GM12878 (cell line): ENCODE measurements at regions not wholly inside any gene's neighbourhood (a gene's known extent, or its start where the extent isn't known, plus 50 kb on each side); places are given as distances from the start of the nearest gene placed in this dataset.
A peak's percentile ranks its signal among the peaks of the same experiment; 100 is the strongest.

Experiments
- DPF2 ChIP-seq: fragments of 450-650 bp; IDR thresholded peaks from 2 replicates; pipeline ENCODE4 v1.6.1; 2017; ENCODE audit warnings: mild to moderate bottlenecking
- MEF2A ChIP-seq: IDR thresholded peaks from 2 replicates; pipeline ENCODE4 v1.6.1; 2011; ENCODE audit warnings: low read depth, mild to moderate bottlenecking, low read length, moderate library complexity; ENCODE audit not compliant: insufficient read depth
- NFXL1 ChIP-seq: fragments of 450-650 bp; IDR thresholded peaks from 2 replicates; pipeline ENCODE4 v1.6.1; 2017; ENCODE audit warnings: antibody characterized with exemption, mild to moderate bottlenecking, borderline replicate concordance
- PKNOX1 ChIP-seq: fragments of 450-650 bp; IDR thresholded peaks from 2 replicates; pipeline ENCODE4 v1.6.1; 2016; ENCODE audit warnings: mild to moderate bottlenecking
- TF ChIP-seq, protein P1 (sequence below): fragments of 450-650 bp; IDR thresholded peaks from 2 replicates; pipeline ENCODE4 v1.6.1; 2016; ENCODE audit warnings: mild to moderate bottlenecking
- TF ChIP-seq, protein P2 (sequence below): fragments of 450-650 bp; formaldehyde crosslinking; IDR thresholded peaks from 2 replicates; pipeline ENCODE4 v1.5.0; 2022; ENCODE audit warnings: mild to moderate bottlenecking, missing genetic modification characterization

DNA sequence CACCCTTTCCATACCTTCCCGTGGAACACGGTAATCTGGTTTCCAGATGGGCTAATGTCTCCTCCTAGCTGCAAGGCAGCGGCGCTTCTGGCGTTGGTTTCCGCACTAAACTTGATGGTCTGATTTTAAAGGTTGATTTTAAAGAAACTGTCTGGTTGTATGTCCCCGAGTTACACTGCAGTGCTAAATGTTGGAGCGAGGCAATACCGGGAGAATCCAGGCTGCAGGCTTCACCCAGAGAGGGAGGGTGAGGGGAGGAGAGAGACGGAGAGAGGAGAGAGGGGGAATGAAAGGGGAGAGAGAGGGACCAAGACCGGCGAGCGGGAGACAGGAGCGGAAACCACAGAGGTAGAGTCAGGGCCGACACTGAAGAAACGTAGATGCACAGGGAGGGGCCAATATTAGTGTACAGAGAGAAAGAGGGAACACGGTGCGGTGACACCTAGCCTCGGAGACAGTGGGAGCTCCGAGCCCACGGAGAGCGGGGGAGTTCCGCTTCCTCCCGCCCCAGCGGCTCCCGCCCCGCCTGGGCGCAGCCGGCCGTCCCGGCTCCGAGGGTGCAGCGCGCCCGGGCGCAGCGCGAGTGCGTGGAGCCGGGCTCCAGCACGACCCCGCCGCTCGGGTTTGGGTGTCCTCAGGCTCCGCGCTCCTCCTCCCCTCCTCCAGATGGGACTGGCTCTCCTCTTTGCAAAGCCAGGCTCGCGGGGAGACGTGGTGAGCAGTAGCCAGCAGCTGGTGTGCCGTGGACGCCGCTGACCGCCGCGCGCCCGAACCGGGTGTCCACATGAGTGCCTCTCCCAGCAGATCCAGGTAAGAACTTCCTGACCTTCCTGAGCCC, 71.9 kb upstream of the GRAMD1B start (continued):
- TF ChIP-seq, protein P1, sequence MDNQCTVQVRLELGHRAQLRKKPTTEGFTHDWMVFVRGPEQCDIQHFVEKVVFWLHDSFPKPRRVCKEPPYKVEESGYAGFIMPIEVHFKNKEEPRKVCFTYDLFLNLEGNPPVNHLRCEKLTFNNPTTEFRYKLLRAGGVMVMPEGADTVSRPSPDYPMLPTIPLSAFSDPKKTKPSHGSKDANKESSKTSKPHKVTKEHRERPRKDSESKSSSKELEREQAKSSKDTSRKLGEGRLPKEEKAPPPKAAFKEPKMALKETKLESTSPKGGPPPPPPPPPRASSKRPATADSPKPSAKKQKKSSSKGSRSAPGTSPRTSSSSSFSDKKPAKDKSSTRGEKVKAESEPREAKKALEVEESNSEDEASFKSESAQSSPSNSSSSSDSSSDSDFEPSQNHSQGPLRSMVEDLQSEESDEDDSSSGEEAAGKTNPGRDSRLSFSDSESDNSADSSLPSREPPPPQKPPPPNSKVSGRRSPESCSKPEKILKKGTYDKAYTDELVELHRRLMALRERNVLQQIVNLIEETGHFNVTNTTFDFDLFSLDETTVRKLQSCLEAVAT: peak; percentile 72; the same call in 1 of the 2 replicates
- no peak for TF ChIP-seq MEF2A
- TF ChIP-seq NFXL1: no peak
- TF ChIP-seq, protein P2, sequence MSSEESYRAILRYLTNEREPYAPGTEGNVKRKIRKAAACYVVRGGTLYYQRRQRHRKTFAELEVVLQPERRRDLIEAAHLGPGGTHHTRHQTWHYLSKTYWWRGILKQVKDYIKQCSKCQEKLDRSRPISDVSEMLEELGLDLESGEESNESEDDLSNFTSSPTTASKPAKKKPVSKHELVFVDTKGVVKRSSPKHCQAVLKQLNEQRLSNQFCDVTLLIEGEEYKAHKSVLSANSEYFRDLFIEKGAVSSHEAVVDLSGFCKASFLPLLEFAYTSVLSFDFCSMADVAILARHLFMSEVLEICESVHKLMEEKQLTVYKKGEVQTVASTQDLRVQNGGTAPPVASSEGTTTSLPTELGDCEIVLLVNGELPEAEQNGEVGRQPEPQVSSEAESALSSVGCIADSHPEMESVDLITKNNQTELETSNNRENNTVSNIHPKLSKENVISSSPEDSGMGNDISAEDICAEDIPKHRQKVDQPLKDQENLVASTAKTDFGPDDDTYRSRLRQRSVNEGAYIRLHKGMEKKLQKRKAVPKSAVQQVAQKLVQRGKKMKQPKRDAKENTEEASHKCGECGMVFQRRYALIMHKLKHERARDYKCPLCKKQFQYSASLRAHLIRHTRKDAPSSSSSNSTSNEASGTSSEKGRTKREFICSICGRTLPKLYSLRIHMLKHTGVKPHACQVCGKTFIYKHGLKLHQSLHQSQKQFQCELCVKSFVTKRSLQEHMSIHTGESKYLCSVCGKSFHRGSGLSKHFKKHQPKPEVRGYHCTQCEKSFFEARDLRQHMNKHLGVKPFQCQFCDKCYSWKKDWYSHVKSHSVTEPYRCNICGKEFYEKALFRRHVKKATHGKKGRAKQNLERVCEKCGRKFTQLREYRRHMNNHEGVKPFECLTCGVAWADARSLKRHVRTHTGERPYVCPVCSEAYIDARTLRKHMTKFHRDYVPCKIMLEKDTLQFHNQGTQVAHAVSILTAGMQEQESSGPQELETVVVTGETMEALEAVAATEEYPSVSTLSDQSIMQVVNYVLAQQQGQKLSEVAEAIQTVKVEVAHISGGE: no peak
- peak; percentile 57; the same call in 1 of the 2 replicates for TF ChIP-seq DPF2
- TF ChIP-seq PKNOX1: no peak
